Muscle of leg (tissue), 3 donors: ENCODE measurements at regions not wholly inside any gene's neighbourhood (a gene's known extent, or its start where the extent isn't known, plus 50 kb on each side); places are given as distances from the start of the nearest gene placed in this dataset.
"Not testable (repeated sequence)": the region's sequence is repeated elsewhere in the genome, so short reads cannot be mapped to it uniquely, and the experiment has no call there.

Source experiments
- DNase-seq: peaks from one replicate; pipeline ENCODE4 v3.0.0; 2013
- H3K27ac ChIP-seq: one replicate; pipeline ENCODE4 v1.5.1; 2013; ENCODE audit warnings: mild to moderate bottlenecking, low read length, control low read depth
- H3K27me3 ChIP-seq: one replicate; pipeline ENCODE4 v1.6.1; 2013; ENCODE audit warnings: low read length; ENCODE audit not compliant: control insufficient read depth, insufficient read depth
- H3K36me3 ChIP-seq: one replicate; pipeline ENCODE4 v1.6.1; 2013; ENCODE audit warnings: low read length; ENCODE audit not compliant: control insufficient read depth, insufficient read depth
- H3K4me1 ChIP-seq: one replicate; pipeline ENCODE4 v1.6.1; 2013; ENCODE audit warnings: low read length; ENCODE audit not compliant: control insufficient read depth, insufficient read depth
- H3K4me3 ChIP-seq: one replicate; pipeline ENCODE4 v1.5.1; 2013; ENCODE audit warnings: low read length, control low read depth
- H3K9me3 ChIP-seq: replicated peaks from 2 replicates; pipeline ENCODE4 v1.6.1; 2013; ENCODE audit warnings: low read depth, low read length; ENCODE audit not compliant: control insufficient read depth
- WGBS: methylation state at CpG from one replicate; pipeline ENCODE4 v1.1.5; 2013; ENCODE audit warnings: missing lambda C conversion rate; ENCODE audit not compliant: insufficient coverage; 5-methylcytosine and 5-hydroxymethylcytosine counted together

GRCh38 chr16:21346756-21347491 is 68.8 kb upstream of the CRYM start:
- WGBS = 87% methylated on average over 9 of the region's 25 CpGs
- H3K27ac ChIP-seq = not testable (repeated sequence)

GRCh38 chr16:21344361-21344912 is 66.3 kb upstream of the CRYM start:
- not testable (repeated sequence) for H3K27ac ChIP-seq, H3K27me3 ChIP-seq, H3K4me1 ChIP-seq, H3K36me3 ChIP-seq, DNase-seq, H3K9me3 ChIP-seq, H3K4me3 ChIP-seq
- WGBS = 86% methylated on average over 4 of the region's 12 CpGs

More at GRCh38 chr16:21346756-21347491, 68.8 kb upstream of the CRYM start:
- not testable (repeated sequence) for H3K4me3 ChIP-seq, H3K27me3 ChIP-seq, DNase-seq, H3K4me1 ChIP-seq, H3K9me3 ChIP-seq, H3K36me3 ChIP-seq

GRCh38 chr16:21341101-21341500 is 63.0 kb upstream of the CRYM start:
- DNase-seq = no peak
- Histone ChIP-seq H3K4me1 (no peaks in the 10 kb centered on the region), H3K27me3 (no peaks in the 10 kb centered on the region), H3K9me3 (no peaks in the 10 kb centered on the region), H3K36me3 (no peaks in the 10 kb centered on the region), H3K4me3 (no peak overlapping the region), H3K27ac (no peak overlapping the region)
- WGBS = no CpG with 5 or more reads among the region's 3 CpGs

GRCh38 chr16:21339941-21340340 is 61.9 kb upstream of the CRYM start:
- Histone ChIP-seq H3K27me3 (no peaks in the 10 kb centered on the region), H3K36me3 (no peaks in the 10 kb centered on the region), H3K4me1 (no peaks in the 10 kb centered on the region), H3K9me3 (no peaks in the 10 kb centered on the region), H3K4me3 (no peak overlapping the region), H3K27ac (no peak overlapping the region)
- no peak for DNase-seq

- WGBS = no CpG with 5 or more reads among the region's 4 CpGs
- Histone ChIP-seq H3K36me3 (no peaks in the 10 kb centered on the region), H3K27me3 (no peaks in the 10 kb centered on the region), H3K4me1 (no peaks in the 10 kb centered on the region), H3K4me3 (no peak overlapping the region), H3K27ac (no peak overlapping the region), H3K9me3 (no peaks in the 10 kb centered on the region)
- no peak for DNase-seq
Measured at GRCh38 chr16:21339269-21339641, 61.2 kb upstream of the CRYM start.

- H3K36me3 ChIP-seq = no peaks in the 10 kb centered on the region
- H3K4me3 ChIP-seq = no peak overlapping the region
- no peak overlapping the region for H3K27ac ChIP-seq
- H3K4me1 ChIP-seq = no peaks in the 10 kb centered on the region
- H3K9me3 ChIP-seq = no peaks in the 10 kb centered on the region
- DNase-seq = no peak
- WGBS = no CpG with 5 or more reads among the region's 6 CpGs
- H3K27me3 ChIP-seq = no peaks in the 10 kb centered on the region
Measured at GRCh38 chr16:21338537-21339268, 60.6 kb upstream of the CRYM start.

- no peaks in the 10 kb centered on the region for H3K36me3 ChIP-seq
- no peaks in the 10 kb centered on the region for H3K4me1 ChIP-seq
- no peaks in the 10 kb centered on the region for H3K9me3 ChIP-seq
- H3K4me3 ChIP-seq = no peak overlapping the region
- no peak overlapping the region for H3K27ac ChIP-seq
- WGBS = no CpG with 5 or more reads among the region's 2 CpGs
- H3K27me3 ChIP-seq = no peaks in the 10 kb centered on the region
- DNase-seq = no peak
Measured at GRCh38 chr16:21336231-21336630, 58.1 kb upstream of the CRYM start.

GRCh38 chr16:21334188-21335146 is 56.4 kb upstream of the CRYM start:
- not testable (repeated sequence) for H3K4me1 ChIP-seq, H3K27ac ChIP-seq, H3K27me3 ChIP-seq, H3K9me3 ChIP-seq, H3K36me3 ChIP-seq, DNase-seq, H3K4me3 ChIP-seq
- WGBS = 92% methylated on average over 15 of the region's 17 CpGs

GRCh38 chr16:21333683-21334082 is 55.6 kb upstream of the CRYM start:
- not testable (repeated sequence) for H3K27me3 ChIP-seq, H3K4me3 ChIP-seq, H3K36me3 ChIP-seq, DNase-seq, H3K4me1 ChIP-seq, H3K9me3 ChIP-seq, H3K27ac ChIP-seq
- WGBS = 93% methylated on average over 4 of the region's 11 CpGs
